HG02981 (cell line): ENCODE measurements at regions not wholly inside any gene's neighbourhood (a gene's known extent, or its start where the extent isn't known, plus 50 kb on each side); places are given as distances from the start of the nearest gene placed in this dataset.
"Not testable (repeated sequence)": the region's sequence is repeated elsewhere in the genome, so short reads cannot be mapped to it uniquely, and the experiment has no call there.

Source experiments
- ATAC-seq: cut with Tn5 transposase; IDR thresholded peaks from one replicate; pipeline ENCODE4 v1.9.1; 2021; ENCODE audit warnings: mild to moderate bottlenecking, moderate library complexity; ENCODE audit not compliant: unreplicated experiment

DNA sequence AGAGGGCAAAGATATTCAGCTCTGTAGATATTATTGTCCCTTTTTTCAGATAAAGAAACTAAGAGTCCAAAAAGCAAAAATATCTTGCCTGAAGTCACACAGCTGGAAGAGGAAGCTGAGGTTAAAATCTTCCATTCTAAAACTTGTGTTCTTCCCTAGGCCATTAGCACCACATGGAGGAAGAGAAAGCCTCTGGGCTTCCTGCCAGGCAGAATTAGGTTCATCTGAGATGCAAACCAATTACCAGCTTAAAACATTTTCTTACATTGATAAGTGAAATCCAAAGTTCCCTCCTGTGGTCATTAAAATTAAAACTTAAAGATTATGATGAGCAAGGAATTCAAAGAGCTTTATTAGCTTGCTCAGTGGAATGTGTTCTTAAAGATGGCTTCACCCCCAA lies 235.3 kb upstream of the SETMAR start:
- no peak for ATAC-seq

DNA sequence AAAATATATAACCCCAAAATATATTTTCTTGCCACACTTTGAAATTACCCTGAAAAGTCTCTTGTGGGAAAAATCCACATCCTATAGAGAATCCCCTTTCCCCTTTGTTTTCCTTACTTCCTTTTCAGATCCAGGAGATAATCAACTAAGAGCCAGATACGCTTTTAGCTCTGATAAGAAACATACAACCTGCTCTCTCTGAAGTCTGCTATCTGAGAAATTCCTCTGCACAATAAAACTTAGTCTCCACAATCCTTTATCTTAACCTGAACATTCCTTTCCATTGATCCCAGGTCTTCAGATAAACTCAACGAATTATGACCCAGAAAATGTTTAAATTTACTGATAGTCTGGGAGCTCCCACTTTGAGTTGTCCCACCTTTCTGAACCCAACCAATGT lies 233.4 kb upstream of the SETMAR start:
- no peak for ATAC-seq

DNA sequence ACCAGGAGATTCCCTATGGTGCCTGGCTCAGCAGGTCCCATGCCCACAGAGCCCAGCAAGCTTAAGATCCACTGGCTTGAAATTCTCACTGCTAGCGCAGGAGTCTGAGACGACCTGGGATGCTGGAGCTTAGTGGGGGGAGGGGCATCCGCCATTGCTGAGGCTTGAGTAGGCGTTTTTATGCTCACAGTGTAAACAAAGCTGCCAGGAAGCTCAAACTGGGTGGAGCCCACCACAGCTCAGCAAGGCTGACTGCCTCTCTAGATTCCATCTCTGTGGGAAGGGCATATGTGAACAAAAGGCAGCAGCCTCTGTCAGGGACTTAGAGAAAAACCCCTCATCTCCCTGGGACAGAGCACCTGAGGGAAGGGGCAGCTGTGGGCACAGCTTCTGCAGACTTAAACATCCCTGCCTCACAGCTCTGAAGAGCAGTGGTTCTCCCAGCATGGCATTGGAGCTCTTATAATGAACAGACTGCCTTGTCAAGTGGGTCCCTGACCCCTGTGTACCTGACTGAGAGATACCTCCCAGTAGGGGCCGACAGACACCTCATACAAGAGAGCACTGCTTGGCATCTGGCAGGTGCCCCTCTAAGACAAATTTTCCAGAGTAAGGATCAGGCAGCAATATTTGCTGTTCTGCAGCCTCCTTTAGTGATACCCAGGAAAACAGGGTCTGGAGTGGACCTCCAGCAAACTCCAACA lies 231.5 kb upstream of the SETMAR start:
- no peak for ATAC-seq

DNA sequence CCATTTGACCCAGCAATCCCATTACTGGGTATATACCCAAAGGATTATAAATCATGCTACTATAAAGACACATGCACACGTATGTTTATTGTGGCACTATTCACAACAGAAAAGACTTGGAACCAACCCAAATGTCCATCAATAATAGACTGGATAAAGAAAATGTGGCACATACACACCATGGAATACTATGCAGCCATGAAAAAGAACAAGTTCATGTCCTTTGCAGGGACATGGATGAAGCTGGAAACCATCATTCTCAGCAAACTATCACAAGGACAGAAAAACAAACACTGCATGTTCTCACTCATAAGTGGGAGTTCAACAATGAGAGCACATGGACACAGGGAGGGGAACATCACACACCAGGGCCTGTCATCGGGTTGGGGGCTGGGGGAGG lies 225.9 kb upstream of the SETMAR start:
- ATAC-seq = not testable (repeated sequence)

GRCh38 chr3:4077950-4078349 lies 225.2 kb upstream of the SETMAR start:
- no peak for ATAC-seq

DNA sequence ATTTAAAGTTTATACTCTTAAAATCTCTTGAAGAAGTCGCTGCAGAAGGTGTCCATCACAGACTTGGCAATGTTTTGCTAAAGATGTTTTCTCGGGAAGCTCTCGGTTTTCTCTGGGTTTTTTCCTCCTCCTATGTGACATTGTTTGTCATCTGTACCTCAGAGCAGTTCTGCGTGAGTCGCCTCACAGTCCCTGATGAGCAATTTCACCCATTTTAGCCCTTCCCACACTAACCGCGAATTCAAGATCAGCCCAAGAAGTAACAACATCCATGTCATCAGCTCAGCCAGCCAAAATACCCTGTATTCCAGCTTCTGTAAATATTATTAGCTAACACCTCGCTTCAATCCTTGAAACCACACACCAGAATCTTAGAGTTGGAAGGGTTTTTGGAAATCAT lies 224.3 kb upstream of the SETMAR start:
- ATAC-seq = no peak

DNA sequence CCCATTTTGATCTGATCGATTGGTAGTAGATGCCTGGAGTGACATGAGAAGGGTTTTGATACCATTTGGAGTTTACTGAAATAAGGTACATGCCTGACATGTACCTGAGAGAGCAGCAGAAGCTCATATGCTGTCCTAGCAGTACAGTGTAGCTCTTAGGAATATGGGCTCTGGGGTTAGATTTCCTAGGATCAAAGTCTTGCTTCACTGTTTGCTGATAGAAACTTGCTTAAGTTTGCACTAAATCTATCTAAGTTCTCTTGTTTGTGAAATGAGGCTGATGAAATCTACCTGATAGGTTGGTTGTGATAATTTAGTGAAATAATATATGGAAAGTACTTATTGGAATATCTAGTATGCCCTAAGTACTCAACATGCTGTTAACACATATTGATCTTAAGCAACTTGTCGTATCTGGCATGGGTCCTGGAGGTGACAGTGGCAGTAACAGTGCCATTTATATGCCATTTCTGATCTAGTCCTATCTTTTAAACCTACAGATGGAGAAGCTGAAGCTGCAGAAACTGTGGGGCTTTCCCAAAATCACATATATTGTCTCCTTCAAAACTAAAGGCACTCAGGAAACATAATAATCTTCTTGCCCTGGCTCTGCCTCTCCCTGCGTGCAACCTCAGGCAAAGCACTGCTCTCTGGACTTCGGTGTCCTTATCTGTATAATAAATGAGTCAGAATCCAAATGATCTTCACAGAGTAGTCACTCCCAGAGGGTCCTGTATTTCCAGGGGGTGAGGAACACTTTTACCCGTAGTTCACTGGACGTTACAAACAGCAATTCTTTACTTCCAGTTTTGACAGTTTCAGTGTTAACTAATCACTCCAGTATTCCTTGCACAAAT lies 223.6 kb upstream of the SETMAR start:
- ATAC-seq = no peak

DNA sequence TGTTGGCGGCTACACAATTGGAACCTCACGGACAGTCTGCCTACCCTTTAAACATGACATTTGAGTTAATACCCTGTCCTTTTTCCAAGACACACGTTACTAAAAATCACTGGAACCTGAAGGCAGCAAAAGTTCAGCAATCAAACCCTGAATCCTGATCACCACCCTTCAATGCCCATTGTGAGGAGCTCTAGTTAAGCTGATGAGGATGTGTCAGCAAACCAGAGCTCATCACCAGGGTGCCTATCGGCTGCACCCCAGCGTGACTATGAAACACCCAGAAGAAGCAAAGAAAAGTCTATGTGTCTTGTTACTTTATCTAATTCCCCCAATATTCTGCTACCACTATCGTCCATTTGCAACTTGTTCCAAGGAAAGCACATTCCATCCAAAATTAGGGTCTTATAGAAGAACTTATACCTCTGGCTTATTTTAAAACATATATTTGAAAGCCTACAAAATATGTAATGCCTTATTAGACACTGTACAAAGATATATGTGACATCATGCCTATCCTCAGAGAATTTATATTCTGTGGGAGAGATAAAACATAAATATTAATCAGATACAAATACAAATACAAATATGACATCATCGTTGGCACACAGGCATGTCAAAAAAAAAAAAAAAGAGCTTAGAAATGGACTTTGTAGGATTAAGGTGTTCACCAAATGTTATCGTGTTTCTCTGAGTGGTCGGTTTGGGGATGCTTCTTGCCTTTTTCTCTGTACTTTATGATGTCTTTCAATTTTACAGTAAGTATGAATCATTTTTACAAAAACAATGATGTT lies 219.7 kb upstream of the SETMAR start:
- ATAC-seq = no peak

DNA sequence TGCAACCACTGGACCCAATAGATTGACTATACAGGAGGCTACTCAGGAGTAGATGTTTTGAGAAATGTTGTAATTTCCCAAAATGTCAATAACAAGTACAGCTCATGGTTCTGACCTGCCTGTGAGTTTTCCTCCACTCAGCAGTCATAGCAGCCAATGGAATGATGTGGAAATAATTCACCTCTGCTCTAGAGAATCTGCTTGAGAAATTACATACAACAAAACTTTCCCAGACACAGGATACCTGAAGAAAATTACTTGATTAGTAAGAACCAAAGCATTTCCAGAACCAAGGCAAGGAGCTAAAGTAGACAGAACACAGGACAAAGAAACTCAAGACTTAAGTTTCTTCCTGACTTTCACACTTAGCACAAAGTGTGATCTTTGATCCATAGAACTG lies 218.9 kb upstream of the SETMAR start:
- no peak for ATAC-seq

GRCh38 chr3:4086662-4087061 lies 216.5 kb upstream of the SETMAR start:
- not testable (repeated sequence) for ATAC-seq

- ATAC-seq = no peak
Observed at GRCh38 chr3:4091786-4092185, 211.4 kb upstream of the SETMAR start.

- no peak for ATAC-seq
Observed at GRCh38 chr3:4097801-4098200, 205.4 kb upstream of the SETMAR start.

GRCh38 chr3:4099607-4100006 lies 203.6 kb upstream of the SETMAR start:
- no peak for ATAC-seq

DNA sequence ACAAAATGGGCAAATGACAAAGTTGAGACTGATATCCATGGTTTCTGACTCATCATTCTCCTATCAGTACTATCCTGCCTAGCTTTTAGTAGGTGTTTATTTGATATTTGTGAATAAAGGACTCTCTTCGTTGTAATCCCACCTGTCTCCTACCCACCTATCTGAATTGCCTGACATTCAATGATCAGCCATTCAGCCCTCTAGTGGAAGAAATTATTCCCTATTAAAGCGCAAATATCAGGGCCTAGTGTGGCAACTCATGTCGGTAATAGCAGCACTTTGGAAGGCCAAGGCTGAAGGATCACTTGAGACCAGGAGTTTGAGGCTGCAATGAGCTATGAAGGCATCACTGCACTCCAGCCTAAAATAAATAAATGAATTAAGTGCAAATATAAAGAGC lies 195.7 kb upstream of the SETMAR start:
- ATAC-seq = no peak

DNA sequence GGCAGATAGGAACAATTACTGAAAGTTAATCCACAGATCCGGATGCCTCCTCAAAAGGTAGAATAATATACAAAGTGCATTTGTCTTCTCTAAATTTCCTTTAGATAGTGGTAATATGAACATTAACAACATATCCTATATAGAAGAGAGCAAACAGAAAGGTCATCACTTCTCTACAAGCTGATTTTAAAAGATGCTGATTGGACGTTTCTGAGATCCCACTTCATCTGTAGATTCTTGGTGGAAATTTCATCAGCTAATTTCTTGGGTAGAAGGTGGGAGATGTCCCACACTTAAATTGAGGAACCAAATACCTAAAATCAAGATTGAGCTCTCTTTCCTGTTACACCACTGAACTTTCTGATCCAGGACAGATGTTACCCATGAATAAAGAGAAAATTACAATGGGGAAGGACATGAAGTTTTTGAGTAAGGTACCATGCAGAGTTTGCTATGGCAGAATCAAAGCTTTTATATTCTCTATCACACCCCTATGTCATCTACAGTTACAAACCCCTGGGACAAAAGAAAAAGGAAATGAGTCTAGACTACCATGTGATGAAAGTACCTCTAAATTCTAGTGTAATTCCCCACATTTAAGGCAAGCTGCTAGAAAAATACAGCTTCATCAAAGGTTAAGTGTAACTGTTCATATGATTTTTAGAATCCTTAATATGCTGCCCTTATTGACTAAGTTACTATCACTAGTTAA lies 189.2 kb upstream of the SETMAR start:
- ATAC-seq = no peak

GRCh38 chr3:4119119-4119518 lies 184.1 kb upstream of the SETMAR start:
- ATAC-seq = no peak

GRCh38 chr3:4125576-4125975 lies 177.6 kb upstream of the SETMAR start:
- ATAC-seq = no peak

DNA sequence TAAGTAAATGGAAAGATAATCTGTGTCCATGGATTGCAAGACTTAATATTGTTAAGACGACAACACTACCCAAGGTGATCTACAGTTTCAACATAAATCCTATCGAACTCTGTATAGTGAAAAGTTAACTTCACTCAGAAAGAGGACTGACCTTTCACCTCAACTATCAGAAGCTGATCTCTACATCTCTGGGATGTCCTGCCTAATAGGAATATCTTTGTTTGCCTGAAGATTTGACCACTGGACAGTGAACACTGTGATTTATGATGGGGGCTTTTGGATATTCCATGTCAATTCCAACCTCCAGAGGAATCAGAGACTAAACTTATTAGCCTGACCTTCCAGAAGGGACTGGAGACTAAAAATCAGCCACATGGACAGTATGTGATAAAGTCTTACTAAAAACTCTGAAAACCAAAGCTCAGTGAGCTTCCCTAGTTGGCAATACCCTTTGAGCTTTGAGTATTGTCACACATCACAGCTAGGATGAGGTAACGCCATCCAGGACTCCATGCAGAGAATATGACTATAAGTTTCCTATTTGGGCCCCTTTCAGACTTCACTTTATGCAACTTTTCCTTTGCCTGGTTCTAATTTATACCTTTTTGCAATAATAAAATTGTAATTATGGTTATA lies 164.9 kb upstream of the SETMAR start:
- ATAC-seq = no peak

GRCh38 chr3:4138786-4139431 lies 164.3 kb upstream of the SETMAR start:
- peak; percentile 69 for ATAC-seq
